HG03066 (cell line): ENCODE measurements at regions not wholly inside any gene's neighbourhood (a gene's known extent, or its start where the extent isn't known, plus 50 kb on each side); places are given as distances from the start of the nearest gene placed in this dataset.

Source experiments
- ATAC-seq: cut with Tn5 transposase; IDR thresholded peaks from one replicate; pipeline ENCODE4 v1.9.1; 2021; ENCODE audit warnings: low read depth; ENCODE audit not compliant: unreplicated experiment

GRCh38 chr7:46428295-46428694 is 507.2 kb upstream of the IGFBP3 start:
- ATAC-seq: no peak

GRCh38 chr7:46424934-46425333 is 503.9 kb upstream of the IGFBP3 start:
- no peak for ATAC-seq

GRCh38 chr7:46421441-46422230 is 500.6 kb upstream of the IGFBP3 start:
- no peak for ATAC-seq

GRCh38 chr7:46414946-46415345 is 493.9 kb upstream of the IGFBP3 start:
- ATAC-seq: no peak

- ATAC-seq: no peak
Measured at GRCh38 chr7:46411236-46411635, 490.2 kb upstream of the IGFBP3 start.

- ATAC-seq: no peak
Measured at GRCh38 chr7:46407125-46407524, 486.1 kb upstream of the IGFBP3 start.

- no peak for ATAC-seq
Measured at GRCh38 chr7:46397591-46397990, 476.5 kb upstream of the IGFBP3 start.

GRCh38 chr7:46396481-46396880 is 475.4 kb upstream of the IGFBP3 start:
- ATAC-seq: no peak

GRCh38 chr7:46393142-46393541 is 472.1 kb upstream of the IGFBP3 start:
- no peak for ATAC-seq

- ATAC-seq: no peak
Measured at GRCh38 chr7:46391231-46392201, 470.4 kb upstream of the IGFBP3 start.

- ATAC-seq: no peak
Measured at GRCh38 chr7:46390042-46390441, 469.0 kb upstream of the IGFBP3 start.

- no peak for ATAC-seq
Measured at GRCh38 chr7:46389146-46389545, 468.1 kb upstream of the IGFBP3 start.

GRCh38 chr7:46387646-46388045 is 466.6 kb upstream of the IGFBP3 start:
- no peak for ATAC-seq

GRCh38 chr7:46386428-46387399 is 465.6 kb upstream of the IGFBP3 start:
- ATAC-seq: no peak

- ATAC-seq: no peak
Measured at GRCh38 chr7:46385662-46386309, 464.7 kb upstream of the IGFBP3 start.

GRCh38 chr7:46383605-46384004 is 462.5 kb upstream of the IGFBP3 start:
- no peak for ATAC-seq

GRCh38 chr7:46369933-46370654 is 449.0 kb upstream of the IGFBP3 start:
- ATAC-seq: no peak

- ATAC-seq: no peak
Measured at GRCh38 chr7:46368871-46369270, 447.8 kb upstream of the IGFBP3 start.

GRCh38 chr7:46366526-46366925 is 445.5 kb upstream of the IGFBP3 start:
- no peak for ATAC-seq
